Stimulated activated CD8-positive, alpha-beta memory T cell treated with anti-CD3 and anti-CD28 coated beads, Interleukin-12 subunit alpha, Interleukin-12 subunit beta, amount 100 ng/mL, for 24 hours (primary cell): ENCODE measurements at regions not wholly inside any gene's neighbourhood (a gene's known extent, or its start where the extent isn't known, plus 50 kb on each side); places are given as distances from the start of the nearest gene placed in this dataset.

Source experiments
- DNase-seq: peaks from one replicate; pipeline ENCODE4 v3.0.0-alpha.2; 2020; ENCODE audit errors: extremely low read depth

- DNase-seq: no peak
These were observed 549.2 kb upstream of the POM121L12 start for GRCh38 chr7:52486267-52486666.

- no peak for DNase-seq
These were observed 553.4 kb upstream of the POM121L12 start for GRCh38 chr7:52482076-52482475.

GRCh38 chr7:52481571-52481970, 553.9 kb upstream of the POM121L12 start:
- no peak for DNase-seq

GRCh38 chr7:52479990-52480389, 555.4 kb upstream of the POM121L12 start:
- DNase-seq: no peak

GRCh38 chr7:52475001-52475582, 560.3 kb upstream of the POM121L12 start:
- no peak for DNase-seq

GRCh38 chr7:52473756-52474155, 561.7 kb upstream of the POM121L12 start:
- DNase-seq: no peak

GRCh38 chr7:52472006-52472620, 563.3 kb upstream of the POM121L12 start:
- DNase-seq: no peak

GRCh38 chr7:52465216-52465615, 570.2 kb upstream of the POM121L12 start:
- DNase-seq: no peak

GRCh38 chr7:52463341-52463740, 572.1 kb upstream of the POM121L12 start:
- DNase-seq: no peak

- DNase-seq: no peak
These were observed 573.0 kb upstream of the POM121L12 start for GRCh38 chr7:52462474-52462873.

GRCh38 chr7:52455571-52455970, 579.9 kb upstream of the POM121L12 start:
- DNase-seq: no peak

- DNase-seq: no peak
These were observed 584.6 kb upstream of the POM121L12 start for GRCh38 chr7:52450816-52451215.

GRCh38 chr7:52447581-52448180, 587.8 kb upstream of the POM121L12 start:
- DNase-seq: no peak

GRCh38 chr7:52436278-52436677, 599.2 kb upstream of the POM121L12 start:
- no peak for DNase-seq

- no peak for DNase-seq
These were observed 604.2 kb upstream of the POM121L12 start for GRCh38 chr7:52431082-52431815.

GRCh38 chr7:52423251-52423650, 612.2 kb upstream of the POM121L12 start:
- no peak for DNase-seq

GRCh38 chr7:52413051-52413450, 622.4 kb upstream of the POM121L12 start:
- DNase-seq: no peak

GRCh38 chr7:52410032-52410431, 625.4 kb upstream of the POM121L12 start:
- DNase-seq: no peak

GRCh38 chr7:52406808-52407207, 628.6 kb upstream of the POM121L12 start:
- no peak for DNase-seq

GRCh38 chr7:52382731-52383130, 652.7 kb upstream of the POM121L12 start:
- no peak for DNase-seq

GRCh38 chr7:52369922-52370321, 665.5 kb upstream of the POM121L12 start:
- DNase-seq: no peak

- DNase-seq: no peak
These were observed 670.1 kb upstream of the POM121L12 start for GRCh38 chr7:52365349-52365748.

- DNase-seq: no peak
These were observed 672.9 kb upstream of the POM121L12 start for GRCh38 chr7:52362521-52362920.
